K562 (cell line): ENCODE measurements at regions not wholly inside any gene's neighbourhood (a gene's known extent, or its start where the extent isn't known, plus 50 kb on each side); places are given as distances from the start of the nearest gene placed in this dataset.

ENCODE experiments used
- ATAC-seq: fragments of 200-7000 bp; cut with Tn5 transposase; 3 replicates; pipeline ENCODE4 v1.9.1; 2020; ENCODE audit warnings: moderate library complexity
- BruUV-seq: library from RNA; stranded (reverse); fragments of 400-500 nt; replicated peaks from 2 replicates; lab custom pipeline; 2021; lab: Mats Ljungman, UMichigan
- CTCF ChIA-PET: fragments of 300-600 bp; formaldehyde crosslinking; extraction: SDS; loops from one replicate; lab custom pipeline; 2021; ENCODE audit warnings: low intra/inter-chr PET ratio; lab: Yijun Ruan, JAX
- POLR2A ChIA-PET: fragments of 300-600, 350-650 bp; sonication (Branson Sonifier 250); formaldehyde crosslinking; extraction: SDS; loops from one replicate; lab custom pipeline; 2021; ENCODE audit warnings: antibody characterized with exemption, inconsistent platforms; lab: Yijun Ruan, JAX
- DNase-seq, 4 experiments: peaks; one replicate each; pipeline versions ENCODE4 v3.0.0 to v3.0.0-alpha.2; 2011 to 2018; ENCODE audit warnings: low spot score in 3 of 4, mixed read lengths in 3 of 4; ENCODE audit errors: extremely low read depth in 1 of 4
- FAIRE-seq: peaks from 2 replicates; lab custom pipeline; 2011; peaks lifted over from hg19 to GRCh38; lab: Jason Lieb, UNC
- H2AFZ ChIP-seq: 2 replicates; pipeline ENCODE4 v1.6.0; 2011; ENCODE audit warnings: low read depth, low read length, control low read depth, inconsistent platforms
- H3K27ac ChIP-seq: fragments of 200-600 bp; 3 replicates; pipeline ENCODE4 v1.8.0; 2011; ENCODE audit warnings: low read depth, mild to moderate bottlenecking, control low read depth, inconsistent platforms, low read length, moderate library complexity, mixed read lengths; ENCODE audit errors: extremely low read depth
- H3K27me3 ChIP-seq, 2 experiments: fragments of 300-600 bp in 1 of 2; 2 replicates in 1 of 2; 3 replicates in 1 of 2; pipeline versions ENCODE4 v1.6.0 to v1.8.0; 2011; ENCODE audit warnings: inconsistent platforms in 2 of 2, low read length in 2 of 2, mild to moderate bottlenecking in 1 of 2, mixed read lengths in 1 of 2, moderate library complexity in 1 of 2; ENCODE audit not compliant: control insufficient read depth in 2 of 2, insufficient read depth in 2 of 2
- H3K36me3 ChIP-seq: fragments of 300-600 bp; 3 replicates; pipeline ENCODE4 v1.8.0; 2011; ENCODE audit warnings: mild to moderate bottlenecking, low read length, inconsistent platforms; ENCODE audit not compliant: control insufficient read depth, insufficient read depth
- H3K4me1 ChIP-seq, 2 experiments: fragments of 200-600 bp in 1 of 2; replicated peaks in 1 of 2; 2 replicates in 1 of 2; 3 replicates in 1 of 2; pipeline versions ENCODE4 v1.5.1 to v1.8.0; 2011; ENCODE audit warnings: inconsistent platforms in 2 of 2, low read length in 2 of 2, mild to moderate bottlenecking in 1 of 2, mixed read lengths in 1 of 2, moderate library complexity in 1 of 2; ENCODE audit not compliant: control insufficient read depth in 2 of 2, insufficient read depth in 2 of 2
- H3K4me2 ChIP-seq: 2 replicates; pipeline ENCODE4 v1.6.1; 2011; ENCODE audit warnings: low read length, control low read depth, inconsistent platforms, mixed read lengths; ENCODE audit not compliant: insufficient read depth
- H3K4me3 ChIP-seq: fragments of 200-600 bp; sonication (generic), shearing (Covaris generic); 2 replicates; pipeline ENCODE4 v1.5.1; 2016; ENCODE audit warnings: control low read depth, inconsistent platforms
- H3K79me2 ChIP-seq: fragments of 200-600 bp; 3 replicates; pipeline ENCODE4 v1.8.0; 2011; ENCODE audit warnings: low read length, inconsistent platforms; ENCODE audit not compliant: control insufficient read depth, insufficient read depth
- H3K9ac ChIP-seq, 2 experiments: 2 replicates each; pipeline versions ENCODE4 v1.6.0 to v1.6.1; 2011; ENCODE audit warnings: low read depth in 2 of 2, low read length in 2 of 2, control low read depth in 1 of 2, inconsistent platforms in 1 of 2, mild to moderate bottlenecking in 1 of 2, mixed read lengths in 1 of 2; ENCODE audit not compliant: insufficient read depth in 1 of 2
- H3K9me1 ChIP-seq: one replicate; pipeline ENCODE4 v1.6.0; 2011; ENCODE audit warnings: inconsistent platforms, mild to moderate bottlenecking, low read length, moderate library complexity; ENCODE audit not compliant: control insufficient read depth, insufficient read depth
- H3K9me3 ChIP-seq: replicated peaks from 2 replicates; pipeline ENCODE4 v1.5.1; 2011; ENCODE audit warnings: low read depth, low read length, inconsistent platforms; ENCODE audit not compliant: control insufficient read depth, insufficient read depth
- H4K20me1 ChIP-seq: replicated peaks from 2 replicates; pipeline ENCODE4 v1.6.1; 2011; ENCODE audit warnings: low read length, inconsistent platforms, mixed read lengths; ENCODE audit not compliant: control insufficient read depth, insufficient read depth
- ATF4 ChIP-seq: fragments of 450-650 bp; formaldehyde crosslinking; IDR thresholded peaks from 2 replicates; pipeline ENCODE4 v1.4.0; 2022; ENCODE audit warnings: mild to moderate bottlenecking, moderate library complexity
- BRD9 ChIP-seq: fragments of 450-650 bp; IDR thresholded peaks from 2 replicates; pipeline ENCODE4 v1.6.1; 2018; ENCODE audit warnings: low read depth; ENCODE audit not compliant: partially characterized antibody
- CBFA2T3 ChIP-seq: fragments of 450-650 bp; IDR thresholded peaks from 2 replicates; pipeline ENCODE4 v1.6.1; 2017
- DPF2 ChIP-seq: fragments of 450-650 bp; IDR thresholded peaks from 2 replicates; pipeline ENCODE4 v1.6.1; 2016
- ETV1 ChIP-seq: fragments of 450-650 bp; conservative IDR thresholded peaks from 2 replicates; pipeline ENCODE4 v1.6.1; 2016; ENCODE audit warnings: missing genetic modification characterization, control low read depth, low read depth, missing compliant biosample characterization
- TFAP4 ChIP-seq: sonication (generic); formaldehyde crosslinking; IDR thresholded peaks from 2 replicates; pipeline ENCODE4 v1.8.0; 2022; ENCODE audit warnings: missing genetic modification reagents, mild to moderate bottlenecking, moderate library complexity, borderline replicate concordance
- ZBTB33 ChIP-seq: sonication (generic); formaldehyde crosslinking; IDR thresholded peaks from 2 replicates; pipeline ENCODE4 v1.8.1; 2023; ENCODE audit warnings: mild to moderate bottlenecking, missing genetic modification reagents
- ZNF431 ChIP-seq: sonication (generic); formaldehyde crosslinking; IDR thresholded peaks from 2 replicates; pipeline ENCODE4 v1.8.0; 2022; ENCODE audit warnings: mild to moderate bottlenecking, missing genetic modification reagents
- WGBS: fragments of 100-300 bp; shearing (Covaris generic); methylation state at CpG from one replicate; pipeline ENCODE4 v1.1.6; 2016; ENCODE audit warnings: low coverage, mixed read lengths; ENCODE audit not compliant: insufficient coverage; ENCODE audit errors: missing lambda C conversion rate; 5-methylcytosine and 5-hydroxymethylcytosine counted together
- in situ Hi-C: fragments of 300-500 bp; cut with MboI; formaldehyde crosslinking; loops from 4 replicates; pipeline ENCODE4 v1.15.0; 2018; ENCODE audit warnings: inconsistent platforms, mixed read lengths
- intact Hi-C: fragments of 100-400 bp; cut with micrococcal nuclease; formaldehyde crosslinking; loops from 2 replicates; pipeline ENCODE4 v1.14.2; 2022
- TF ChIP-seq, protein P1 (sequence below): fragments of 250-450 bp; sonication (Bioruptor Pico); IDR thresholded peaks from 2 replicates; pipeline ENCODE4 v1.8.0; 2021; ENCODE audit warnings: borderline replicate concordance, mild to moderate bottlenecking, moderate library complexity; ENCODE audit not compliant: poor library complexity, severe bottlenecking

- no peaks in the 10 kb centered on the region for H3K27me3 ChIP-seq
- H3K4me3 ChIP-seq = no peak overlapping the region
- DNase-seq = no peak
- no peak overlapping the region for H3K4me2 ChIP-seq
- no TSS peak for BruUV-seq
- H3K36me3 ChIP-seq = no peaks in the 10 kb centered on the region
- ChIA-PET POLR2A (interaction anchor here (0.6 kb wide), 1 partner anchor 46 kb away, joined by 4 read pairs; no protein-coding TSS in a partner anchor), CTCF (no interaction called here)
- no peak for ATAC-seq
- H3K79me2 ChIP-seq = no peaks in the 10 kb centered on the region
- H3K9me3 ChIP-seq = no peaks in the 10 kb centered on the region
- intact Hi-C loops (no loop called here), in situ Hi-C loops (no loop called here)
- H3K4me1 ChIP-seq = no peaks in the 10 kb centered on the region
- FAIRE-seq = no peak
- H2AFZ ChIP-seq = no peak overlapping the region
- TF ChIP-seq ZNF431 (CRISPR knock-in tag) = no peak
- TF ChIP-seq, all 486 proteins: peak for 0
- Histone ChIP-seq H4K20me1 (no peaks in the 10 kb centered on the region), H3K9me1 (no peaks in the 10 kb centered on the region), H3K9ac (no peak overlapping the region), H3K27ac (no peak overlapping the region)
- 10% methylated on average over 3 of the region's 3 CpGs for WGBS
These were observed 130.9 kb upstream of the TET2 start for GRCh38 chr4:105015750-105016149.

- in situ Hi-C loops (no loop called here), intact Hi-C loops (no loop called here)
- H3K9me3 ChIP-seq = no peaks in the 10 kb centered on the region
- no peaks in the 10 kb centered on the region for H3K9me1 ChIP-seq
- H3K36me3 ChIP-seq = no peaks in the 10 kb centered on the region
- 0% methylated on average over 6 of the region's 6 CpGs for WGBS
- H3K79me2 ChIP-seq = no peaks in the 10 kb centered on the region
- peak overlapping the region; percentile 61; the same call in 1 of the 3 replicates for H3K27ac ChIP-seq
- POLR2A ChIA-PET = interaction anchor here (1.0 kb wide), 1 partner anchor 16 kb away, joined by 3 read pairs; no protein-coding TSS in a partner anchor
- H3K27me3 ChIP-seq = no peaks in the 10 kb centered on the region; a peak in 1 of 5 replicates
- BruUV-seq = no TSS peak
- FAIRE-seq (no peak), ATAC-seq (peak; percentile 79), DNase-seq (peak in 1 of 4 experiments; percentile 37)
- no peaks in the 10 kb centered on the region for H4K20me1 ChIP-seq
- no peak overlapping the region; the same call in 1 of the 2 replicates for H3K4me3 ChIP-seq
- H3K4me1 ChIP-seq = no peaks in the 10 kb centered on the region; a peak in 1 of 5 replicates
- peak overlapping the region; percentile 41 for H3K4me2 ChIP-seq
- H3K9ac ChIP-seq = no peak overlapping the region; a peak in 1 of 4 replicates
- peak overlapping the region; percentile 54; the same call in 1 of the 2 replicates for H2AFZ ChIP-seq
- CTCF ChIA-PET = no interaction called here
- TF ChIP-seq DPF2 (0 out of 2 replicates have a peak, but pooled peaks have one; percentile 11), CBFA2T3 (peak; percentile 29), ATF4 (CRISPR knock-in tag) (peak; percentile 85), TFAP4 (CRISPR knock-in tag) (peak; percentile 46; the same call in 1 of the 2 replicates), ETV1 (tag) (0 out of 2 replicates have a peak, but pooled peaks have one; percentile 23), BRD9 (no peak), ZBTB33 (CRISPR knock-in tag) (0 out of 2 replicates have a peak, but pooled peaks have one; percentile 43)
- TF ChIP-seq, protein P1, sequence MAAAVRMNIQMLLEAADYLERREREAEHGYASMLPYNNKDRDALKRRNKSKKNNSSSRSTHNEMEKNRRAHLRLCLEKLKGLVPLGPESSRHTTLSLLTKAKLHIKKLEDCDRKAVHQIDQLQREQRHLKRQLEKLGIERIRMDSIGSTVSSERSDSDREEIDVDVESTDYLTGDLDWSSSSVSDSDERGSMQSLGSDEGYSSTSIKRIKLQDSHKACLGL (CRISPR knock-in tag) = no peak
These were observed 123.6 kb upstream of the TET2 start for GRCh38 chr4:105022811-105023667.
